Peyer's patch (tissue), 4 donors: ENCODE measurements at regions not wholly inside any gene's neighbourhood (a gene's known extent, or its start where the extent isn't known, plus 50 kb on each side); places are given as distances from the start of the nearest gene placed in this dataset.

Source experiments
- DNase-seq, 3 donors: peaks; one replicate each; pipeline ENCODE4 v3.0.0-alpha.2; 2017 to 2019
- H3K27ac ChIP-seq, 4 donors: fragments of 200-600 bp; sonication (generic); one replicate each; pipeline ENCODE4 v1.5.1; 2016 to 2019
- H3K27me3 ChIP-seq, 2 donors: fragments of 200-600 bp; sonication (generic); one replicate each; pipeline ENCODE4 v1.5.1; 2019
- H3K36me3 ChIP-seq, 3 donors: fragments of 200-600 bp; sonication (generic); one replicate each; pipeline ENCODE4 v1.5.1; 2016 to 2019
- H3K4me1 ChIP-seq, 4 donors: fragments of 200-600 bp; sonication (generic); one replicate each; pipeline ENCODE4 v1.5.1; 2016 to 2019
- H3K4me3 ChIP-seq, 4 donors: fragments of 200-600 bp; sonication (generic); 1 replicate in 3 of 4; 2 replicates in 1 of 4; pipeline ENCODE4 v1.5.1; 2016 to 2019; ENCODE audit warnings: mild to moderate bottlenecking in 1 of 4
- H3K9me3 ChIP-seq, 4 donors: fragments of 200-600 bp; sonication (generic); one replicate each; pipeline ENCODE4 v1.5.1; 2016 to 2019; ENCODE audit warnings: mild to moderate bottlenecking in 1 of 4
- CTCF ChIP-seq, 6 experiments: fragments of 450-650 bp in 4 of 6; fragments of 200-600 bp in 2 of 6; sonication (generic) in 1 of 6; IDR thresholded peaks; one replicate each; pipeline ENCODE4 v1.5.1; 2017 to 2019; ENCODE audit warnings: antibody characterized with exemption in 6 of 6, mild to moderate bottlenecking in 3 of 6, moderate library complexity in 1 of 6
- POLR2A ChIP-seq, 2 donors: fragments of 450-650 bp; IDR thresholded peaks; one replicate each; pipeline ENCODE4 v1.5.1; 2017; ENCODE audit warnings: antibody characterized with exemption in 2 of 2, mild to moderate bottlenecking in 2 of 2, moderate library complexity in 2 of 2

GRCh38 chr20:6715401-6715941 is 52.0 kb upstream of the BMP2 start:
- TF ChIP-seq CTCF (IDR thresholded peaks at IDR 0.05) (no peak), POLR2A (IDR thresholded peaks at IDR 0.05) (no peak)
- Histone ChIP-seq H3K36me3 (no peaks in the 10 kb centered on the region), H3K27ac (no peak overlapping the region), H3K9me3 (no peaks in the 10 kb centered on the region), H3K4me1 (peaks cover 0 to 12% (median 0%) of the 10 kb centered on the region in 4 donors), H3K4me3 (no peak overlapping the region), H3K27me3 (no peaks in the 10 kb centered on the region)
- DNase-seq: no peak

DNA sequence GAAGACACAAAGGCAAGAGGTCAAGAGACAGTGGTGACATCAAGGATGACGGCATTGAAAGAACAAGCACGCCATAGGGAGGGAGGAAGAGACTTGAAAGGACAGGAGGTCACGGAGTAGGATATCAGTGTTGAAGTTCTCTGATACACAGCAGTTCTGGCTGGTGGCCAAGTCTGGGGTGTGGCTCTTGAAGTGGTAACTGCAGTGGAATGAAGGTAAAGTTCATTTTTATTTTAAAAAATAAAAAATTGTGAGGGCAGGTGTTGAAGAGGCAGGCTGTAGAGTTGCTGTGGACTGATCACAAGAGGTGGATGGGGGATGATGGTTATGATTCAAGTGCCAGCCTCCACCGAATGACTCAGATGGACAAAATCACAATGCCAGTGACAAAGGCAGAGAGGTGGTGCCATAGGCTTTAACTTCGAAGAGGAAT is 53.2 kb upstream of the BMP2 start:
- Histone ChIP-seq H3K4me3 (no peak overlapping the region), H3K27me3 (no peaks in the 10 kb centered on the region), H3K4me1 (peaks cover 0 to 19% (median 0%) of the 10 kb centered on the region in 4 donors), H3K36me3 (no peaks in the 10 kb centered on the region), H3K27ac (peak overlapping the region in 1 of 4 donors; percentile 38), H3K9me3 (no peaks in the 10 kb centered on the region)
- DNase-seq: peak; percentile 21 to 92 (median 88)
- TF ChIP-seq POLR2A (IDR thresholded peaks at IDR 0.05) (no peak), CTCF (IDR thresholded peaks at IDR 0.05) (peak in 1 of 6 experiments; percentile 19)

DNA sequence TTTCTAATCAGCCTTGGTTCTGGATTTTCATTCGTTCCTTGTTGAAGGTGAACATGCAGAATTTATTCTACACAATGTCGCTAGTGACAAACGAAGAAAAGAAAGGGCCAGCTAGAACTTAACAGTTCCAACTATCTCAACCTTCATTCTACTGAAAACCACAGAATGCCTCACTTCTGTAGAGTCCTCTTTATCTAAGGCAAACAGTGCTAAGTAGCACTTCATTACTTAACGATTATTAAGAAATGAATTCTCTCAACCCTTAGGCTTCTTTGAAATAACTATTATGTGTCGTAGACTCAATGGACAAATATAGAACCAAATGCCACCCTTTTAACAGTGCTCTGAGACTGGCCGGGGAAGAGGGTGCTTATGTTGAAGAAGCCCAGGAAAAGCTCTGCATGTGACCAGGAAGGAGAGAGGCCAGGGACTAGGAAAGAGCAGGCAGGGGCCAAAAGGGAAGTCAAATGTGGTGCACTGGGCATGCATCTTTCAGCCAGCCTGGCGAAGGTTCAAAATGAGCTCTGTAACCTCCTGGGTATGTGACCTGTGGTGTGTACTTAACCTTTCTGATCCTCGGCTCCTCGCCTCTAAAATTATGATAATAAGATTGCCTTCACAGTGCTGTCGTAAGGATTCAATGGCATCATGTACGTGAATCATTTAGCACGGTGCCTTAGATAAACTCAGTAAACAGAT is 55.4 kb upstream of the BMP2 start:
- TF ChIP-seq CTCF (IDR thresholded peaks at IDR 0.05): no peak
- TF ChIP-seq POLR2A (IDR thresholded peaks at IDR 0.05): no peak
- no peaks in the 10 kb centered on the region for H3K27me3 ChIP-seq
- no peaks in the 10 kb centered on the region for H3K36me3 ChIP-seq
- H3K4me1 ChIP-seq: peaks cover 0 to 37% (median 4%) of the 10 kb centered on the region in 4 donors
- peak overlapping the region in 1 of 4 donors; percentile 65 for H3K27ac ChIP-seq
- no peaks in the 10 kb centered on the region for H3K9me3 ChIP-seq
- no peak overlapping the region for H3K4me3 ChIP-seq
- peak in 1 of 3 donors; percentile 53 for DNase-seq

GRCh38 chr20:6709910-6710595 is 57.4 kb upstream of the BMP2 start:
- no peak for DNase-seq
- Histone ChIP-seq H3K27ac (peak overlapping the region in 2 of 4 donors; percentile 45 to 90), H3K4me3 (no peak overlapping the region), H3K36me3 (no peaks in the 10 kb centered on the region), H3K4me1 (peaks cover 0 to 46% (median 4%) of the 10 kb centered on the region in 4 donors), H3K27me3 (no peaks in the 10 kb centered on the region), H3K9me3 (no peaks in the 10 kb centered on the region)
- TF ChIP-seq POLR2A (IDR thresholded peaks at IDR 0.05) (no peak), CTCF (IDR thresholded peaks at IDR 0.05) (peak in 1 of 6 experiments; percentile 3)

- TF ChIP-seq CTCF (IDR thresholded peaks at IDR 0.05): no peak
- peak in 1 of 2 donors; percentile 52 for TF ChIP-seq POLR2A (IDR thresholded peaks at IDR 0.05)
- peak overlapping the region in 3 of 4 donors; percentile 47 to 90 (median 75) for H3K27ac ChIP-seq
- peak in 2 of 3 donors; percentile 80 to 85 for DNase-seq
- no peaks in the 10 kb centered on the region for H3K9me3 ChIP-seq
- H3K36me3 ChIP-seq: no peaks in the 10 kb centered on the region
- no peak overlapping the region for H3K4me3 ChIP-seq
- peaks cover 0 to 61% (median 4%) of the 10 kb centered on the region in 4 donors for H3K4me1 ChIP-seq
- no peaks in the 10 kb centered on the region for H3K27me3 ChIP-seq
Observed at GRCh38 chr20:6708010-6708409, 59.5 kb upstream of the BMP2 start.
